Coronary artery (tissue), 2 donors: ENCODE measurements at regions not wholly inside any gene's neighbourhood (a gene's known extent, or its start where the extent isn't known, plus 50 kb on each side); places are given as distances from the start of the nearest gene placed in this dataset.

ENCODE experiments used
- DNase-seq: peaks from one replicate; pipeline ENCODE4 v3.0.0-alpha.2; 2017; ENCODE audit warnings: low spot score
- H3K27ac ChIP-seq, 2 donors: fragments of 200-600 bp; sonication (generic); one replicate each; pipeline ENCODE4 v1.5.1; 2016 to 2019
- H3K4me3 ChIP-seq: fragments of 200-600 bp; sonication (generic); 2 replicates; pipeline ENCODE4 v1.5.1; 2016; ENCODE audit warnings: mild to moderate bottlenecking, moderate library complexity
- TF ChIP-seq, protein P1 (sequence below): fragments of 200-600 bp; sonication (generic); IDR thresholded peaks from one replicate; pipeline ENCODE4 v1.5.1; 2019; ENCODE audit warnings: antibody characterized with exemption

DNA sequence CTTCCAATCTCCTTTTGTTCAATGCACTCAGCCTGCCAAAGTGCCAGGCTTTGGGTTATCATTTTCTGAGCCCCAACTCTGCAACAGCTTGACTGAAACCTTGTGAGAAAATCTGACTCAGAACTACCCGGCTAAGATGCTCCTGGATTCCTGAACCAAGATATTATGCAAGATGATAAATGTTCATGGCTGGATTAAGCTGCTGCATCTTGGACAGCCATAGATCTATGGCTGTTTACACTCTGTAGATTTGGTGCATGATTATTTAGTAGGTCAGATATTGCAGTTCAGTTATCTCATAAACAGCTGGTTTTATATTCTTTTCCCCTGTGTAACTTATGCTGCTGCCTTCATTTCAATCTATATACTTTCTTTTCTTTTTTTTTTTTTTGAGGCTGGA lies 243.5 kb downstream of the GATA3 start:
- H3K27ac ChIP-seq = no peak overlapping the region
- no peak overlapping the region for H3K4me3 ChIP-seq
- DNase-seq = no peak
- TF ChIP-seq, protein P1, sequence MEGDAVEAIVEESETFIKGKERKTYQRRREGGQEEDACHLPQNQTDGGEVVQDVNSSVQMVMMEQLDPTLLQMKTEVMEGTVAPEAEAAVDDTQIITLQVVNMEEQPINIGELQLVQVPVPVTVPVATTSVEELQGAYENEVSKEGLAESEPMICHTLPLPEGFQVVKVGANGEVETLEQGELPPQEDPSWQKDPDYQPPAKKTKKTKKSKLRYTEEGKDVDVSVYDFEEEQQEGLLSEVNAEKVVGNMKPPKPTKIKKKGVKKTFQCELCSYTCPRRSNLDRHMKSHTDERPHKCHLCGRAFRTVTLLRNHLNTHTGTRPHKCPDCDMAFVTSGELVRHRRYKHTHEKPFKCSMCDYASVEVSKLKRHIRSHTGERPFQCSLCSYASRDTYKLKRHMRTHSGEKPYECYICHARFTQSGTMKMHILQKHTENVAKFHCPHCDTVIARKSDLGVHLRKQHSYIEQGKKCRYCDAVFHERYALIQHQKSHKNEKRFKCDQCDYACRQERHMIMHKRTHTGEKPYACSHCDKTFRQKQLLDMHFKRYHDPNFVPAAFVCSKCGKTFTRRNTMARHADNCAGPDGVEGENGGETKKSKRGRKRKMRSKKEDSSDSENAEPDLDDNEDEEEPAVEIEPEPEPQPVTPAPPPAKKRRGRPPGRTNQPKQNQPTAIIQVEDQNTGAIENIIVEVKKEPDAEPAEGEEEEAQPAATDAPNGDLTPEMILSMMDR = no peak

DNA sequence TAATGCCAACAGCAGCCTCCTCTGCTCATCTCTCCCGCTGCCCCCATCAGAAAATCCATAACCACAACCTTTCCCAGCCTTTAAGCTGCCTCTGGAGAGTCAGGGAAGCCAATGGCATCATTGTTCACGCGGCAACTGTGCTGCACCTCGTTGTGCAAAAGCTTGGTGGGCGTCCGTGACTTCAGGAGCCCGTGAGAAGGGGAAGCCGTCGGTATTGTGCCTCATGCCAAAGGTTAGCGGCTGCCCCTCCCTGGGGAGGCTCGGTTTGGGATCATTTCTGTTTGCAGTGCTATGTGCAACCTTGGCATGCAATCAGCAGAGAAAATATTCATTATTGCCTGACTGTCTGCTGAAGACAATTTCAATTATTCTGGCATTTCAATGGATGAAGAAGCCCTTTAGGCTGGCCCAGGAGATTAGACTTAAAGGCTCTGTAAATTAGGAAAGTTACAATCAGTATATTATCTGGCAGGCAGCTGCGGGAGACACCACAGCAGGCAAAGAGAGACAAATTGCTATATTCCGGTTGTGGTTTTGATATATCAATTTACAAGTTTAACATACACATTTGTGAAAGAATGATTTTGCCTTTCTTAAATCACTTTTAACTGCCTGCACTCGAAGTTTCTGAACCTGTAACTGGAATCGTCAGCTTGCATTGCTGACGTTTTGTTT lies 244.5 kb downstream of the GATA3 start:
- TF ChIP-seq, protein P1 = no peak
- H3K4me3 ChIP-seq = no peak overlapping the region

GRCh38 chr10:8300925-8301324 lies 246.4 kb downstream of the GATA3 start:
- no peak for DNase-seq
- Histone ChIP-seq H3K27ac (no peak overlapping the region), H3K4me3 (no peak overlapping the region)
- TF ChIP-seq, protein P1 = no peak

More for the DNA sequence above, 244.5 kb downstream of the GATA3 start:
- DNase-seq = no peak
- no peak overlapping the region for H3K27ac ChIP-seq

DNA sequence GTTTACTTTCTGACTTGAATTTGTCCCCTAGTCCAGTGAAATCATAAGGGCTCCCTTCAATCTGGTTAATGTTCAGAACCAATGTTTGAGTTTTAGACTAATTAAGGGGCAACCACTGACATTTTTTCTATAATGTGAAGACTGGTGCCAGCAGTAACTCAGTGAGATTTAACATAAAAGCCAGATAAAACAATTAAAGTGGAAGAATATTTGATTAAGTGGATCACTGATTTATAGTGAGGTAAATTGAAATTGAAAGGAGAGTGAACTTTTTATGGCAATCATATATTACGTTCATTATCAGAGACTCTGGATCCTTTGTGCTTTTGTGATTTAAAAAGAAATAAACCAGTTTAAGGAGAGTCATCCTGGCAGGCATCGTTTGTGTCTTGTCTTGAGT lies 246.8 kb downstream of the GATA3 start:
- TF ChIP-seq, protein P1 = no peak
- no peak for DNase-seq
- Histone ChIP-seq H3K27ac (no peak overlapping the region), H3K4me3 (no peak overlapping the region)

DNA sequence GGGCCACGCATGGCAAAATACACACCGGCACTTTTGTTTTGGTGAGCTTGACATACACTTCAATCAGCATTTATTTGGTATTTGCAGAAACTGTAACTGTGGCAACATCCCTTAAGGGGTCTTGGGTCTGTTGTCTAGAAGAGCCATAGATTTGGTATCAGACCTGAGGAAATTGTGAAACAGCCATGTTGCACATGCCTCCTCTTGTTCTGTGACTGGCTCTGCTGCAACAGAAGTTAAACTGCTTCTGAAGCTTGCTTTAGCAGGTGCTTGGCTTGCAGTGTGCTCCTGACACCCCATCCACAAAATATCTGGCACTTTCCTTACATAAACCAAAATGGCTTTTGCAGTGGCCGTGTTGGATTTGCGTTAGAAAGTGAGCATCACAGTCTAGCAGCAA lies 247.3 kb downstream of the GATA3 start:
- DNase-seq = no peak
- TF ChIP-seq, protein P1 = no peak
- H3K4me3 ChIP-seq = no peak overlapping the region
- H3K27ac ChIP-seq = no peak overlapping the region

DNA sequence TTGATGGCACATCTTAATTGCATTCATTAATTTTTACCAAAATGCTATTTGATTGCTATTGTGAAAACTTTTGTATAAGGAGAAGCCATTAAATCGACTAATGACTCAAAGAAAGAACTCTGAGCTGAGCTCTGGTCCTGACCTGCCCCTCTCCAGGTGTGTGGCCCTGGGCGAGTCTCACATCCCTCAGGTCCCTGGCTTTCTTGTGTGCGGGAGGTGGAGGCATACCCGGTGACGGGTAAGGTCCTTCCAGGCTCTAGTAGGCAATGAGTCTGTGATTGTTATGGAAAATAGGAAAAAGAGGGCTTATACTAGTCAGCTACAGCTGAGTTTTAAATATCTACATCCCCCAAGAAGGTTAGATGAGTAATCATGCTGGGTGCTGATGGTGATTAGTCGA lies 248.1 kb downstream of the GATA3 start:
- DNase-seq = no peak
- Histone ChIP-seq H3K4me3 (no peak overlapping the region), H3K27ac (no peak overlapping the region)
- TF ChIP-seq, protein P1 = no peak

GRCh38 chr10:8304861-8305260 lies 250.4 kb downstream of the GATA3 start:
- Histone ChIP-seq H3K27ac (no peak overlapping the region), H3K4me3 (no peak overlapping the region)
- DNase-seq = no peak
- TF ChIP-seq, protein P1 = no peak
